ENCODE measurements at regions not wholly inside any gene's neighbourhood (a gene's known extent, or its start where the extent isn't known, plus 50 kb on each side); places are given as distances from the start of the nearest gene placed in this dataset.

DNA sequence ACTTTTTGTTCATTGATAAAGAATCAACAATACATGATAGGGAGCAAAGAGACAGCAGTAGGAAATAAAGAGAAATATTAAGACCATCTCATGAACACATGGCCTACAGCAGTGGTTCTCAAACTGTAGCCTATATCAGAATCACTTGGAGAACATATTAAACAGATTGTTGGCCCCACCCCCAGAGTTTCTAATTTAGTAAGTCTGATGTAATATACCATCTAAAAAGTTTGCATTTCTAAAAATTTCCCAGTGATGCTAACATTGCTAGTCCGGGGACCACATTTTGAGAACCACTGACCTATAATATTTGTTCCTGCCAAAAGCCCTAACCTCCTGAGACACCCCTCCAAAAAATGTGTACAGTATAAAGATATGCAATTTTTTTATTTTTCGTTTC lies 306.2 kb upstream of the NREP start:
- no peak overlapping the region for H2BK120ac ChIP-seq (ENCODE audit: low read depth, low read length)
- no peak overlapping the region for H3K4ac ChIP-seq (ENCODE audit: low read depth, low read length)
- no peak overlapping the region for H3K18ac ChIP-seq (ENCODE audit: low read depth, low read length)
- H3K23ac ChIP-seq (ENCODE audit: low read depth, low read length), result no peak overlapping the region
- no peak overlapping the region for H2AK5ac ChIP-seq (ENCODE audit: low read depth, low read length)
- no peaks in the 10 kb centered on the region for H3K9me3 ChIP-seq (ENCODE audit: control insufficient read depth, insufficient read depth, low read length)
- no peaks in the 10 kb centered on the region for H3K4me1 ChIP-seq (ENCODE audit: control insufficient read depth, insufficient read depth, low read length)
- no CpG with 5 or more reads among the region's 2 CpGs for WGBS, 2 experiments (ENCODE audit: extremely low coverage in 2 of 2, insufficient read length in 1 of 2)
- ChIA-PET POLR2A (ENCODE audit: unreplicated experiment) (interaction anchor here (0.6 kb wide), 1 partner anchor 86 kb away, joined by 3 read pairs; no protein-coding TSS in a partner anchor), CTCF (no interaction called here)
- BruUV-seq (replicated peaks), result no TSS peak
- no peak overlapping the region for H2AFZ ChIP-seq (replicated peaks; ENCODE audit: low read length, poor library complexity)
- no peak overlapping the region for H3K14ac ChIP-seq (replicated peaks; ENCODE audit: low read depth, low read length)
- DNase-seq, result no peak
- H3K27ac ChIP-seq (ENCODE audit: insufficient read depth, low read length), result no peak overlapping the region
- no peak overlapping the region for H2AK9ac ChIP-seq (replicated peaks; ENCODE audit: low read depth, low read length, poor library complexity)
- H4K20me1 ChIP-seq (ENCODE audit: insufficient read depth, low read length), result no peaks in the 10 kb centered on the region
- no peaks in the 10 kb centered on the region for H3K79me1 ChIP-seq (ENCODE audit: low read depth in 1 of 2, low read length in 2 of 2)
- dilution Hi-C loops (cut with HindIII; ENCODE audit: low sequenced_read_pairs, unreplicated experiment), result no loop called here
- H2BK5ac ChIP-seq (ENCODE audit: low read depth, low read length, poor library complexity, severe bottlenecking), result no peak overlapping the region
- intact Hi-C loops (cut with micrococcal nuclease), result loop anchor here (5.0 kb wide), 1 partner anchor 36 kb away; no protein-coding TSS in a partner anchor
- H3K9ac ChIP-seq (ENCODE audit: low read depth, low read length), result no peak overlapping the region
- H3K4me2 ChIP-seq (ENCODE audit: low read depth, low read length), result no peak overlapping the region
- ATAC-seq (ENCODE audit: low read depth), result no peak
- H3K36me3 ChIP-seq (ENCODE audit: control insufficient read depth, insufficient read depth, low read length), result no peaks in the 10 kb centered on the region
- H3K27me3 ChIP-seq (ENCODE audit: control insufficient read depth, insufficient read depth, low read length), result no peaks in the 10 kb centered on the region
- H4K91ac ChIP-seq (ENCODE audit: insufficient read depth, low read depth, low read length), result no peak overlapping the region
- in situ Hi-C loops (cut with MboI; ENCODE audit: low sequenced_read_pairs), result no loop called here
- H2BK15ac ChIP-seq (ENCODE audit: low read depth, low read length), result no peak overlapping the region
- H3K56ac ChIP-seq (ENCODE audit: extremely low read depth, insufficient read depth, low read length), result no peak overlapping the region
- no peak overlapping the region for H4K5ac ChIP-seq (ENCODE audit: low read depth, low read length)
- no peak overlapping the region for H4K8ac ChIP-seq (ENCODE audit: low read depth in 2 of 2, low read length in 2 of 2)
- TF ChIP-seq RCOR1 (IDR thresholded peaks at IDR 0.05; ENCODE audit: insufficient replicate concordance, low read length) (no peak), NFE2L2 (IDR thresholded peaks at IDR 0.05; ENCODE audit: low read depth, low read length) (no peak), SMC3 (IDR thresholded peaks at IDR 0.05; ENCODE audit: low read depth, low read length) (no peak), FOS (IDR thresholded peaks at IDR 0.05; ENCODE audit: low read depth, low read length) (no peak), RFX5 (IDR thresholded peaks at IDR 0.05; ENCODE audit: low read depth, low read length) (no peak), POLR2A (IDR thresholded peaks at IDR 0.05; ENCODE audit: low read depth, low read length) (no peak), MXI1 (IDR thresholded peaks at IDR 0.05; ENCODE audit: borderline replicate concordance, low read depth, low read length) (no peak), MAFK (IDR thresholded peaks at IDR 0.05; ENCODE audit: low read depth, low read length) (no peak), MAZ (IDR thresholded peaks at IDR 0.05; ENCODE audit: borderline replicate concordance, low read depth, low read length) (no peak), BHLHE40 (IDR thresholded peaks at IDR 0.05; ENCODE audit: low read depth, low read length) (no peak), CHD1 (IDR thresholded peaks at IDR 0.05; ENCODE audit: low read depth, low read length) (no peak), CEBPB (IDR thresholded peaks at IDR 0.05; ENCODE audit: low read depth, low read length) (no peak), RAD21 (IDR thresholded peaks at IDR 0.05; ENCODE audit: low read length) (no peak)
- TF ChIP-seq, protein P1, sequence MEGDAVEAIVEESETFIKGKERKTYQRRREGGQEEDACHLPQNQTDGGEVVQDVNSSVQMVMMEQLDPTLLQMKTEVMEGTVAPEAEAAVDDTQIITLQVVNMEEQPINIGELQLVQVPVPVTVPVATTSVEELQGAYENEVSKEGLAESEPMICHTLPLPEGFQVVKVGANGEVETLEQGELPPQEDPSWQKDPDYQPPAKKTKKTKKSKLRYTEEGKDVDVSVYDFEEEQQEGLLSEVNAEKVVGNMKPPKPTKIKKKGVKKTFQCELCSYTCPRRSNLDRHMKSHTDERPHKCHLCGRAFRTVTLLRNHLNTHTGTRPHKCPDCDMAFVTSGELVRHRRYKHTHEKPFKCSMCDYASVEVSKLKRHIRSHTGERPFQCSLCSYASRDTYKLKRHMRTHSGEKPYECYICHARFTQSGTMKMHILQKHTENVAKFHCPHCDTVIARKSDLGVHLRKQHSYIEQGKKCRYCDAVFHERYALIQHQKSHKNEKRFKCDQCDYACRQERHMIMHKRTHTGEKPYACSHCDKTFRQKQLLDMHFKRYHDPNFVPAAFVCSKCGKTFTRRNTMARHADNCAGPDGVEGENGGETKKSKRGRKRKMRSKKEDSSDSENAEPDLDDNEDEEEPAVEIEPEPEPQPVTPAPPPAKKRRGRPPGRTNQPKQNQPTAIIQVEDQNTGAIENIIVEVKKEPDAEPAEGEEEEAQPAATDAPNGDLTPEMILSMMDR (conservative IDR thresholded peaks at IDR 0.05; ENCODE audit: low read depth, low read length), result no peak
- TF ChIP-seq, protein P2, sequence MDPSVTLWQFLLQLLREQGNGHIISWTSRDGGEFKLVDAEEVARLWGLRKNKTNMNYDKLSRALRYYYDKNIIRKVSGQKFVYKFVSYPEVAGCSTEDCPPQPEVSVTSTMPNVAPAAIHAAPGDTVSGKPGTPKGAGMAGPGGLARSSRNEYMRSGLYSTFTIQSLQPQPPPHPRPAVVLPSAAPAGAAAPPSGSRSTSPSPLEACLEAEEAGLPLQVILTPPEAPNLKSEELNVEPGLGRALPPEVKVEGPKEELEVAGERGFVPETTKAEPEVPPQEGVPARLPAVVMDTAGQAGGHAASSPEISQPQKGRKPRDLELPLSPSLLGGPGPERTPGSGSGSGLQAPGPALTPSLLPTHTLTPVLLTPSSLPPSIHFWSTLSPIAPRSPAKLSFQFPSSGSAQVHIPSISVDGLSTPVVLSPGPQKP (IDR thresholded peaks at IDR 0.05; ENCODE audit: borderline replicate concordance, low read depth, low read length), result no peak
- TF ChIP-seq, protein P3, sequence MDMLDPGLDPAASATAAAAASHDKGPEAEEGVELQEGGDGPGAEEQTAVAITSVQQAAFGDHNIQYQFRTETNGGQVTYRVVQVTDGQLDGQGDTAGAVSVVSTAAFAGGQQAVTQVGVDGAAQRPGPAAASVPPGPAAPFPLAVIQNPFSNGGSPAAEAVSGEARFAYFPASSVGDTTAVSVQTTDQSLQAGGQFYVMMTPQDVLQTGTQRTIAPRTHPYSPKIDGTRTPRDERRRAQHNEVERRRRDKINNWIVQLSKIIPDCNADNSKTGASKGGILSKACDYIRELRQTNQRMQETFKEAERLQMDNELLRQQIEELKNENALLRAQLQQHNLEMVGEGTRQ (IDR thresholded peaks at IDR 0.05; ENCODE audit: low read depth, low read length), result no peak
- no peak overlapping the region for H2BK20ac ChIP-seq (ENCODE audit: low read depth, low read length)
- H3K9me1 ChIP-seq (ENCODE audit: insufficient read depth, low read length), result no peaks in the 10 kb centered on the region
- H3K4me3 ChIP-seq (ENCODE audit: insufficient read depth, low read depth, low read length), result no peak overlapping the region
